Amniotic epithelial cell (primary cell): ENCODE measurements at regions not wholly inside any gene's neighbourhood (a gene's known extent, or its start where the extent isn't known, plus 50 kb on each side); places are given as distances from the start of the nearest gene placed in this dataset.
"Not testable (repeated sequence)": the region's sequence is repeated elsewhere in the genome, so short reads cannot be mapped to it uniquely, and the experiment has no call there.

Source experiments
- DNase-seq: peaks from one replicate; pipeline ENCODE4 v3.0.0-alpha.2; 2010; ENCODE audit warnings: low read depth

- DNase-seq: no peak
These were observed 101.7 kb upstream of the MYO10 start for GRCh38 chr5:17037751-17038150.

GRCh38 chr5:17039170-17039569 is 103.1 kb upstream of the MYO10 start:
- DNase-seq: no peak

- no peak for DNase-seq
These were observed 106.0 kb upstream of the MYO10 start for GRCh38 chr5:17042041-17042440.

DNA sequence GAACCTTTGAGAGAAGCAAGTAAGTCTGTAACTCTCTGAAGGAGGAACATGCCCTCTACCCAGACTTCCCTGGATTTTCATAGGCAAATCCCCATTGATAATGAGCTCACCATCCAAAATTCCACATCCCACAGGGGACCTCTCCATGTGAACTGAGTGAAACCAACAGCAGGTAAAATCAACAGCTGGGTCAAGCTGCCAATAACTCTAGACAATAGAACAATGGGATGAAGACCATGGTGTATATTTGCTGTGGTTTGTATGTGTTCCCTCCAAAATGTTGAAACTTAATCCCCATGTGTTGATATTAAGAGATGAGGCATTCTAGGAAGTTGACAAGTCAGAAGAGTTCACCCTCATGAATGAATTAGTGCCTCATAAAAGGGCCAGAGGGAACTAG is 110.2 kb upstream of the MYO10 start:
- no peak for DNase-seq

DNA sequence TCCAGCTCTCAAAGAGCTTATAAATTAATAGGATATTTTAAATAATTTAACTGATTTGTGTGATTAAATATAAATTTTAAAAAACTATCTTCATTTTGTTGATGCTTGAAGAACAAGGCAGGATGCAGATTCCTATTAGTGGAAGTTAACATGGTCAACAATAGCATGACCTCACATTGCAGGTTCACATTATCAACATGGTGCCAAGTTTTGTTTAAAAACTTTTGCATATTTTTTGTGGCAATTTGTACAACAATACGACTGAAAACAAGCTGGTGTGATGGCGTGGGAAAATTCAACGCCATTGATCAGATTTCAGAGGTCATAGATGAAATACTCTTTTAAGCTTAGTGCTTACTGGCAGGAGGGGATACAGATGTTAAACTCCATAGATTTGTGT is 114.1 kb upstream of the MYO10 start:
- DNase-seq: no peak

- DNase-seq: peak; percentile 8
These were observed 118.8 kb upstream of the MYO10 start for GRCh38 chr5:17054911-17055310.

GRCh38 chr5:17056141-17056631 is 120.1 kb upstream of the MYO10 start:
- DNase-seq: no peak

DNA sequence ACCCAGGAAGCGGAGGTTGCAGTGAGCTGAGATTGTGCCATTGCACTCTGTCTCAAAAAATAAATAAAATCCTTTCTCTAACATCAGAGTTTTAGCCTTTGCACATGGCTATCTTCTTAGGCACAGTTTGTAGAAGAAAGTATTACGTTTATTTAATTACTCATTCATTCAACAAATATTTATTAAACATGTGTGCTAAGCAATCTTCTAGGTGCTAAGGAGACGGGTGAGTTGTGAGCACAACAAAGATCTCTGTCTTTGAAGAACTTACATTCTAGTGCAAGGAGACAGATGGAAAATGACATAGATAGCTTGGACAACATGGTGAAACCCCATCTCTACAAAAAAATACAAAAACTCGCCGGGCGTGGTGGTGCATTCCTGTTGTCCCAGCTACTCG is 122.3 kb upstream of the MYO10 start:
- no peak for DNase-seq

GRCh38 chr5:17061973-17062470 is 125.9 kb upstream of the MYO10 start:
- no peak for DNase-seq

GRCh38 chr5:17062741-17063140 is 126.7 kb upstream of the MYO10 start:
- DNase-seq: not testable (repeated sequence)

- no peak for DNase-seq
These were observed 128.2 kb upstream of the MYO10 start for GRCh38 chr5:17064241-17064640.

DNA sequence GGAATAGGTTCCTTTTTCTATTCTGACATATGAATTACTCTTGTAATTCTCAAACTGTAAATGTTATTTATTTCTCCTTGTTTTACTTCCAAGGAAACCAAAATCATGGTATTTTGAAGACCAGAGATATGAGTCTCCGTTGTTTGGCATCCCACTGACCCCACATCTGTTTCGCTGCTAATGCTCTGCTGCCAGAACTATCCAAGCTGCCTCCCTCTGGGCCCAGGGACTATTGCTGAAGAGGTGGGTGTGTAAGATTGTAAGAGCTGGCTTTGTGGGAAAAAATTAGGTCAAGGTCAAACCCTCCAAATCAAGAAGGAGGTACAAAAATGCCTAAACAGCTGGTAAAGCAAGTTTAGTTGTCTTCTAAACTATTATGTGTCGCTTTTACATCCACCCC is 129.4 kb upstream of the MYO10 start:
- no peak for DNase-seq

- not testable (repeated sequence) for DNase-seq
These were observed 129.9 kb upstream of the MYO10 start for GRCh38 chr5:17066026-17066425.

GRCh38 chr5:17067657-17068392 is 131.7 kb upstream of the MYO10 start:
- DNase-seq: no peak

DNA sequence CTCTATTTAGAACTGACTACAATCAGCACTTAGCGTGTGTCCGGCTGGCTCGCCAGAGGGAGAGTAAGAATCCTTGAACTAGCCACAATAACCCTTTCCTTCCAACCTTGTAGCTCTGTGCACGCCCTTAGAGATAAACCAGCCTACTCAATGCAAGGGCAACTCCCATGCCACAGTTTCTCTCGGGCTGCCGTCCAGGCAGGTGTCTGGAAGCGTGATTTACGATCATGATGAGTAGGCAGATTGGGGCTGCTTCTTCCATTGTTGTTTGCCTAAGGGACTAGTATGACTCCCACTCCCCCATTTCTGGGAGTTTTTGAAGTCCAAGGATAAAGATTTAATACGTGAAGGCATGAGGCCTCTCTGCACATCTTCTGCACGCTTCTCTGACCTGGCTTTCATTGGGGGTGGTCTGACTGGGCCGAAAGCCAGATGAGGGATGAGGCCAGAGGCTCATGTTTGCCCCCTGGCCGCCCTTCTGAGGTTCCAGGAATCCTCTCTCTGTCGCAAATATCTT is 134.0 kb upstream of the MYO10 start:
- peak; percentile 67 for DNase-seq

GRCh38 chr5:17070647-17071046 is 134.6 kb upstream of the MYO10 start:
- DNase-seq: peak; percentile 13

DNA sequence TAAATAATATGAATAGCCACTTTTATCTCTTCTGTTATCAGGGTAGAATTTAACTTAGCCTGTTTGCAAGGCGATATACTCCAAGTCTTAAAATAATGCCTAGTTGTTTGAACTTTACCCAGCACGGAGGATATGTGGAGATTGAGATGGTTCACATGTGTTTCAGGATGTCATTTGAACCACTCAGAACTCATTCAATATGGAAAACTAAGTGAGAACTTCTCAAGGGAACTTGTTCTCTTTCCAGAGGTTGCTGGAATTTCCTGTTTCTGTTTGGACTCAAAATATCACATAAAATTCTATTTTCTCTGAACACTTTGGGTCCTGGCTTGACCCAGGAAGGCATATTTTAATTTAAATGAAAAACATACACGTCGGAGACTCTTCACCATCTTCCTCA is 139.1 kb upstream of the MYO10 start:
- DNase-seq: peak; percentile 5

DNA sequence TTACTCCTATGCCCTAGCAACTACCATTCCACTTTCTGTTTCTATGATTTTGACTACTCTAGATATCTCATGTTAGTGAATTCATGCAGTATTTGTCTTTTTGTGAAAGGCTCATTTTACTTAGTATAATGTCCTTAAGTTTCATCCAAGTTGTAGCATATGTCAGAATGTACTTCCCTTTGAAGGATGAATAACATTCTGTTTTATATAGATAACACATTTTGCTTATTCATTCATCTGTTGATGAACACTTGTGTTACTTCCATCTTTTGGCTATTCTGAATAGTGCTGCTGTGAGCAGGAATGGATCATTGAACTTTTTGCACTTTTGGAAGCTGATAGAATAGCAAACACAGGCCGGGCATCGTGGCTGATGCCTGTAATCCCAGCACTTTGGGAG is 140.2 kb upstream of the MYO10 start:
- no peak for DNase-seq

DNA sequence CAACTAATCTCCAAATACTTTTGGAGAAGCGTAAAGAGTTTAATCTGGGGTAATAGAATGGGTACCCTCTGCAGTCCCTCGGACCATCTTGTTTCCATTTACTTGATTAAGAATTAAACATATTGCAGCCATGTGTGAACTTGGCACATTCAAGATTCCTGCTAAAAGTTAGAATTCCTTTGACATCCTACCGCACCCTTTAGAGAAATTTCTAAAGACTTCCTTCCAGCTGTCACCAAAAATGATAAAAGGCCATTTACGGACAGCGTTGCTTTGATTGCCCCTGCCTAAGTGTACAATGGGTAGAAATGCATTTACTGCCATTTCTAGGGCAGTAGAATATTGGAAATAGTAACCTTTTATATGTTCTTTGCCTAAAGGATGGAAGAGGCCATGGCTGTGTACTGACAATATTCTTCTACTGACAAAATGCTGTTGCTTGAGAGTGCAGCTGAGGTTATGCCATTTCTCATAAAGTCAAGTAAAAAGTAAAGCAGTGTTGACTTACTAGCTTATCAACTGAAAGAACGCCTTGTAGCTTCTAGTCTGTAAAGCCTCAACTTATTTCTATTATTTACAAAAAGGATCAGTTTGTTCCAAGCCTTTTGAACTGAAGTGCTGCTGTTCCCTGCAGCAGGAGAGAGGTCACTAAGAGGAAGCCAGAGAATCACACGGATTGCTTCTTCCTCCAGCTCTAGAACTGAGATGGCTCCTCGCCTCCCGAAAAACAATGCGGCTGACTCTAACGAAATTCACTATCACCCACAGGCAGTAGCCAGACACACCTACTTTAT is 139.8 kb upstream of the BASP1 start:
- DNase-seq: no peak

- DNase-seq: no peak
These were observed 137.9 kb upstream of the BASP1 start for GRCh38 chr5:17079562-17079961.

GRCh38 chr5:17080361-17080760 is 137.1 kb upstream of the BASP1 start:
- DNase-seq: no peak

DNA sequence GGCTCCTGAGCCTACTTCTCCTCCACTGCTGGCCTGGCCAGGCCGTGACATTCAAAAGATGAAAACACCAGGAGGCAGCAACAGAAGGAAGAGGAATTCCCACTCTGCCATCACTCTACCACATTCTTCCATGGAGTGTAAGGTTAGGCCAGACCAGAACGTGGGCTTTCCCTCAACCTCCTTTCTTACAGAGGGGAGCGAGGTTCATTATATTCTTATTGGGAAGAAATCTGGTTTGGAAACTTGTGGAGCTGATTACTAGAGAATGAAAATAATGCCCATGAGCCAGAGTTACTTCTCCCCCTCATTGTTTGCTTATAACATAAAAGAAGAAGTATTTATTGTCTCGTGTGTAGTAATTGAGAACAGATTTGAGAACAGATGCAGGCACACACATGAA is 136.3 kb upstream of the BASP1 start:
- no peak for DNase-seq

DNA sequence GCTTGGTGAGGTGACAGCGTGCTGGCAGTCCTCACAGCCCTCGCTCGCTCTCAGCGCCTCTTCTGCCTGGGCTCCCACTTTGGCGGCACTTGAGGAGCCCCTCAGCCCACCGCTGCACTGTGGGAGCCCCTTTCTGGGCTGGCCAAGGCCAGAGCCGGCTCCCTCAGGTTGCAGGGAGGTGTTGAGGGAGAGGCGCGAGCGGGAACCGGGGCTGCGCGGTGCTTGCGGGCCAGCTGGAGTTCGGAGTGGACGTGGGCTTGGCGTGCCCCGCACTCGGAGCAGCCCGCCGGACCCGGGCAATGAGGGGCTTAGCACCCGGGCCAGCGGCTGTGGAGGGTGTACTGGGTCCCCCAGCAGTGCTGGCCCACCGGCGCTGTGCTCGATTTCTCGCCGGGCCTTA is 134.2 kb upstream of the BASP1 start:
- DNase-seq: not testable (repeated sequence)
